ENCODE measurements at regions not wholly inside any gene's neighbourhood (a gene's known extent, or its start where the extent isn't known, plus 50 kb on each side); places are given as distances from the start of the nearest gene placed in this dataset.

DNA sequence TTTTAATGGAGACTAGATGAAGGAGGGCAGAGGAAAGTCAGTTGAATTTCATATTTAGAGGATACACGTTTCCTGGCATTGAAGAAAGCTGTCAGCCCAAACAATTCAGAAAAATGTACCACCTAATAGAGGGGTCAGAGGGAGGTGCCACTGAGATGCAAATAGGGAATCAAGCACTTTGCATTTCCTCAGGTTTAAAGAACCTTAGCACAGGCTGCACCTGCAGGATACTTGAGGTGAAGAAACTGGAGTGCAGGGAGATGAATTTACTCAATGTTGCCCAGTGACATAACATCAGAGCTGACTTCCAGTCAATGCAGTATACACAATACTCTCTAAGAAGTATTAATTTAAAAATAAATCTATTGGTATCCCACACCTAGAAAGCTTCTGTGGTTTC, 67.0 kb upstream of the MAST4 start:
- H3K9me3 ChIP-seq (ENCODE audit: insufficient read depth, low read depth) = no peaks in the 10 kb centered on the region
- TF ChIP-seq EZH2 (IDR thresholded peaks at IDR 0.05; ENCODE audit: low read depth) = no peak
- TF ChIP-seq, protein P1, sequence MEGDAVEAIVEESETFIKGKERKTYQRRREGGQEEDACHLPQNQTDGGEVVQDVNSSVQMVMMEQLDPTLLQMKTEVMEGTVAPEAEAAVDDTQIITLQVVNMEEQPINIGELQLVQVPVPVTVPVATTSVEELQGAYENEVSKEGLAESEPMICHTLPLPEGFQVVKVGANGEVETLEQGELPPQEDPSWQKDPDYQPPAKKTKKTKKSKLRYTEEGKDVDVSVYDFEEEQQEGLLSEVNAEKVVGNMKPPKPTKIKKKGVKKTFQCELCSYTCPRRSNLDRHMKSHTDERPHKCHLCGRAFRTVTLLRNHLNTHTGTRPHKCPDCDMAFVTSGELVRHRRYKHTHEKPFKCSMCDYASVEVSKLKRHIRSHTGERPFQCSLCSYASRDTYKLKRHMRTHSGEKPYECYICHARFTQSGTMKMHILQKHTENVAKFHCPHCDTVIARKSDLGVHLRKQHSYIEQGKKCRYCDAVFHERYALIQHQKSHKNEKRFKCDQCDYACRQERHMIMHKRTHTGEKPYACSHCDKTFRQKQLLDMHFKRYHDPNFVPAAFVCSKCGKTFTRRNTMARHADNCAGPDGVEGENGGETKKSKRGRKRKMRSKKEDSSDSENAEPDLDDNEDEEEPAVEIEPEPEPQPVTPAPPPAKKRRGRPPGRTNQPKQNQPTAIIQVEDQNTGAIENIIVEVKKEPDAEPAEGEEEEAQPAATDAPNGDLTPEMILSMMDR (conservative IDR thresholded peaks at IDR 0.05) = no peak
- H3K27me3 ChIP-seq (ENCODE audit: insufficient read depth, low read depth) = no peaks in the 10 kb centered on the region
- ChIA-PET POLR2A (ENCODE audit: unreplicated experiment) (no interaction called here), CTCF (no interaction called here)
- no peaks in the 10 kb centered on the region for H3F3A ChIP-seq (ENCODE audit: insufficient read depth, low read depth)
- H4K20me1 ChIP-seq (ENCODE audit: insufficient read depth) = no peaks in the 10 kb centered on the region
- no peak for DNase-seq
- H3K27ac ChIP-seq = no peak overlapping the region
- no TSS peak for BruUV-seq (replicated peaks)
- H3K79me2 ChIP-seq (ENCODE audit: low read depth) = no peaks in the 10 kb centered on the region
- H3K9me2 ChIP-seq (ENCODE audit: insufficient read depth) = no peaks in the 10 kb centered on the region
- no peak overlapping the region for H2AFZ ChIP-seq
- H3K4me3 ChIP-seq = no peak overlapping the region
- H3K4me2 ChIP-seq = no peak overlapping the region
- no peaks in the 10 kb centered on the region for H3K36me3 ChIP-seq (ENCODE audit: low read depth)
- intact Hi-C loops (cut with micrococcal nuclease; ENCODE audit: unreplicated experiment) = no loop called here
- no peaks in the 10 kb centered on the region for H3K4me1 ChIP-seq (replicated peaks; ENCODE audit: insufficient read depth)

DNA sequence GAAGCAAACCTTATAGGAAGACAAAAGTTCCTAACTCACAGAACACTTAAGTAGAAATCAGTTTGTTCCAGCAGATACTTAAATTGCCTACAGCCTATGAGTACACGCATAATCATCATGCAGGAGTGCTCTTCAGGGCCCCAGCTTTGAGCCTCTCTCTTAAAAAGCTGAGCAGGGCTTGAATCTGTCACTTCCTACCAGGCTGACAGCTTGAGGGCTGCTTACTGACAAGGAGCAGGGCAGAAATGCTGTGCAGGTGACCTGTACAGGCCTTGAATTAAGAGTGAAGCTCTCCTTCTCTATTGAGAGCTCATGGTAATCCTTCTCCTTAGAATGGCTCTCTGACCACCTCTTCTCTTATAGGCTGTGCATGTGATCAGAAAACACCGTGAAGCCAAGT, 66.5 kb upstream of the MAST4 start:
- POLR2A ChIA-PET (ENCODE audit: unreplicated experiment) = no interaction called here
- TF ChIP-seq, protein P1 (conservative IDR thresholded peaks at IDR 0.05) = no peak
- TF ChIP-seq EZH2 (IDR thresholded peaks at IDR 0.05; ENCODE audit: low read depth) = no peak
- no peaks in the 10 kb centered on the region for H4K20me1 ChIP-seq (ENCODE audit: insufficient read depth)
- H3F3A ChIP-seq (ENCODE audit: insufficient read depth, low read depth) = no peaks in the 10 kb centered on the region
- H3K4me1 ChIP-seq (replicated peaks; ENCODE audit: insufficient read depth) = no peaks in the 10 kb centered on the region
- no peaks in the 10 kb centered on the region for H3K27me3 ChIP-seq (ENCODE audit: insufficient read depth, low read depth)
- H3K9me2 ChIP-seq (ENCODE audit: insufficient read depth) = no peaks in the 10 kb centered on the region
- CTCF ChIA-PET = no interaction called here
- no peaks in the 10 kb centered on the region for H3K9me3 ChIP-seq (ENCODE audit: insufficient read depth, low read depth)
- no peaks in the 10 kb centered on the region for H3K79me2 ChIP-seq (ENCODE audit: low read depth)
- no peak overlapping the region for H3K4me2 ChIP-seq
- H3K4me3 ChIP-seq = no peak overlapping the region
- BruUV-seq (replicated peaks) = no TSS peak
- no peaks in the 10 kb centered on the region for H3K36me3 ChIP-seq (ENCODE audit: low read depth)
- intact Hi-C loops (cut with micrococcal nuclease; ENCODE audit: unreplicated experiment) = no loop called here
- DNase-seq = no peak
- H3K27ac ChIP-seq = no peak overlapping the region
- no peak overlapping the region for H2AFZ ChIP-seq

DNA sequence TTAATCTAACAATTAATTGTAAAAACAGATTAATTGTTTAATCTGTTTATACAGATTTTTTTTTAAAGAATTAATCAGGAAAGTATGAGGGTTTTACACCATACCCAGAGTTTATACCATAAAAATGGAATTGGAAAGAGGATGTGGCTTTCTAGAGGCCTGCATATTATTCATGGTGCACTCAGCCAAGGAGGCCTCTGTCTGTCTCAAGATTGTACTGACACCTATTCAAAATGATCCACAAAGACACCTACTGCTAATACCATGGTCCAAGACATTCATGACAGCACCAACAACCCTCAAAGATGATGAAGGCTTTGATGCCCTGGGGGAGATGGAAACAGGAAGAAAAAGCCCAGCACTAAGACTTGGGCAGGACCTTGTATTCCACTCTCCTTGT, 58.1 kb upstream of the MAST4 start:
- Histone ChIP-seq H4K20me1 (ENCODE audit: insufficient read depth) (no peaks in the 10 kb centered on the region), H3K9me3 (ENCODE audit: insufficient read depth, low read depth) (no peaks in the 10 kb centered on the region), H2AFZ (no peak overlapping the region), H3K36me3 (ENCODE audit: low read depth) (no peaks in the 10 kb centered on the region), H3F3A (ENCODE audit: insufficient read depth, low read depth) (no peaks in the 10 kb centered on the region), H3K9me2 (ENCODE audit: insufficient read depth) (no peaks in the 10 kb centered on the region), H3K4me3 (no peak overlapping the region), H3K79me2 (ENCODE audit: low read depth) (no peaks in the 10 kb centered on the region), H3K4me1 (replicated peaks; ENCODE audit: insufficient read depth) (no peaks in the 10 kb centered on the region), H3K27me3 (ENCODE audit: insufficient read depth, low read depth) (no peaks in the 10 kb centered on the region), H3K4me2 (no peak overlapping the region), H3K27ac (no peak overlapping the region)
- intact Hi-C loops (cut with micrococcal nuclease; ENCODE audit: unreplicated experiment) = no loop called here
- no TSS peak for BruUV-seq (replicated peaks)
- no peak for DNase-seq
- POLR2A ChIA-PET (ENCODE audit: unreplicated experiment) = no interaction called here
- CTCF ChIA-PET = no interaction called here
- TF ChIP-seq EZH2 (IDR thresholded peaks at IDR 0.05; ENCODE audit: low read depth) = no peak
- TF ChIP-seq, protein P1 (conservative IDR thresholded peaks at IDR 0.05) = no peak

All from PC-9 (cell line).